GM12878 (cell line): ENCODE measurements at regions not wholly inside any gene's neighbourhood (a gene's known extent, or its start where the extent isn't known, plus 50 kb on each side); places are given as distances from the start of the nearest gene placed in this dataset.

Source experiments
- ATAC-seq: fragments of 200-7000 bp; cut with Tn5 transposase; 3 replicates; pipeline ENCODE4 v1.9.1; 2020; ENCODE audit warnings: mild to moderate bottlenecking, moderate library complexity
- BruUV-seq: library from RNA; stranded (reverse); fragments of 400-500 nt; replicated peaks from 2 replicates; lab custom pipeline; 2021; lab: Mats Ljungman, UMichigan
- CTCF ChIA-PET: fragments of 300-600 bp; sonication (Branson Sonifier 250); formaldehyde crosslinking; extraction: SDS; loops from one replicate; lab custom pipeline; 2021; ENCODE audit warnings: inconsistent platforms; lab: Yijun Ruan, JAX
- POLR2A ChIA-PET: fragments of 350-600 bp; formaldehyde crosslinking; extraction: SDS; loops from one replicate; lab custom pipeline; 2021; ENCODE audit warnings: inconsistent platforms; lab: Charles Lee
- RAD21 ChIA-PET: fragments of 300-600 bp; sonication (Branson Sonifier 250); formaldehyde crosslinking; loops from one replicate; lab custom pipeline; 2023; ENCODE audit warnings: antibody characterized with exemption; ENCODE audit not compliant: unreplicated experiment; lab: Charles Lee
- SMC1A ChIA-PET: fragments of 300-600 bp; sonication (Branson Sonifier 250); formaldehyde crosslinking; loops from one replicate; lab custom pipeline; 2023; ENCODE audit not compliant: unreplicated experiment, uncharacterized antibody; lab: Charles Lee
- DNase-seq: peaks from one replicate; pipeline ENCODE4 v3.0.0-alpha.2; 2011; ENCODE audit warnings: low read depth, low spot score
- FAIRE-seq: peaks from 3 replicates; lab custom pipeline; 2011; peaks lifted over from hg19 to GRCh38; lab: Jason Lieb, UNC
- H2AFZ ChIP-seq: 2 replicates; pipeline ENCODE4 v1.6.0; 2011; ENCODE audit warnings: low read depth, low read length, control low read depth; ENCODE audit not compliant: control insufficient read depth
- H3K27ac ChIP-seq: 2 replicates; pipeline ENCODE4 v1.5.1; 2011; ENCODE audit warnings: control low read depth; ENCODE audit not compliant: control insufficient read depth, insufficient read depth
- H3K27me3 ChIP-seq, 2 experiments: replicated peaks in 1 of 2; 2 replicates each; pipeline versions ENCODE4 v1.6.0 to v1.6.1; 2011; ENCODE audit warnings: low read length in 1 of 2; ENCODE audit not compliant: control insufficient read depth in 2 of 2, insufficient read depth in 2 of 2
- H3K36me3 ChIP-seq, 2 experiments: 2 replicates each; pipeline ENCODE4 v1.5.1; 2011; ENCODE audit warnings: low read length in 1 of 2; ENCODE audit not compliant: control insufficient read depth in 2 of 2, insufficient read depth in 2 of 2
- H3K4me1 ChIP-seq: 2 replicates; pipeline ENCODE4 v1.6.1; 2011; ENCODE audit warnings: mild to moderate bottlenecking, low read length, moderate library complexity, mixed read lengths; ENCODE audit not compliant: control insufficient read depth, insufficient read depth
- H3K4me2 ChIP-seq: 2 replicates; pipeline ENCODE4 v1.6.0; 2011; ENCODE audit warnings: control low read depth; ENCODE audit not compliant: control insufficient read depth, insufficient read depth
- H3K4me3 ChIP-seq: fragments of 200-600 bp; sonication (generic); 2 replicates; pipeline ENCODE4 v1.5.1; 2016
- H3K79me2 ChIP-seq: 2 replicates; pipeline ENCODE4 v1.6.0; 2011; ENCODE audit warnings: low read length; ENCODE audit not compliant: control insufficient read depth, insufficient read depth
- H3K9ac ChIP-seq: 2 replicates; pipeline ENCODE4 v1.8.0; 2011; ENCODE audit warnings: low read length, control low read depth, mixed read lengths; ENCODE audit not compliant: control insufficient read depth, insufficient read depth
- H3K9me3 ChIP-seq: replicated peaks from 3 replicates; pipeline ENCODE4 v1.5.1; 2011; ENCODE audit warnings: mild to moderate bottlenecking, low read length; ENCODE audit not compliant: control insufficient read depth, insufficient read depth
- H4K20me1 ChIP-seq: 2 replicates; pipeline ENCODE4 v1.6.0; 2011; ENCODE audit not compliant: control insufficient read depth, insufficient read depth
- ELK1 ChIP-seq: IDR thresholded peaks from 2 replicates; pipeline ENCODE4 v1.6.1; 2012; ENCODE audit warnings: low read depth, low read length, improper control_type of control experiment
- EP300 ChIP-seq, 2 experiments: fragments of 150-350 bp in 1 of 2; IDR thresholded peaks; 2 replicates each; pipeline ENCODE4 v1.6.1; 2011 to 2012; ENCODE audit warnings: low read depth in 2 of 2, low read length in 2 of 2, borderline replicate concordance in 1 of 2, improper control_type of control experiment in 1 of 2, inconsistent platforms in 1 of 2; ENCODE audit not compliant: control insufficient read depth in 1 of 2
- ETV6 ChIP-seq, 2 experiments: fragments of 450-650 bp in 1 of 2; IDR thresholded peaks in 1 of 2; conservative IDR thresholded peaks in 1 of 2; 2 replicates each; pipeline ENCODE4 v1.6.1; 2014; ENCODE audit warnings: antibody characterized with exemption in 1 of 2, borderline replicate concordance in 1 of 2, low read depth in 1 of 2, mild to moderate bottlenecking in 1 of 2, moderate library complexity in 1 of 2
- FOXM1 ChIP-seq: IDR thresholded peaks from 2 replicates; pipeline ENCODE4 v1.6.1; 2012; ENCODE audit warnings: low read depth, mild to moderate bottlenecking, inconsistent platforms, low read length, moderate library complexity
- IRF5 ChIP-seq: fragments of 450-650 bp; IDR thresholded peaks from 2 replicates; pipeline ENCODE4 v1.6.1; 2017; ENCODE audit warnings: borderline replicate concordance
- KAT2A ChIP-seq: conservative IDR thresholded peaks from 2 replicates; pipeline ENCODE4 v1.6.1; 2011; ENCODE audit warnings: low read depth, low read length; ENCODE audit not compliant: control insufficient read depth
- MEF2B ChIP-seq: fragments of 450-650 bp; IDR thresholded peaks from 2 replicates; pipeline ENCODE4 v1.6.1; 2018; ENCODE audit warnings: mild to moderate bottlenecking, moderate library complexity; ENCODE audit not compliant: partially characterized antibody, poor library complexity, severe bottlenecking
- SIX5 ChIP-seq: IDR thresholded peaks from 2 replicates; pipeline ENCODE4 v1.6.1; 2011; ENCODE audit warnings: mild to moderate bottlenecking, low read depth, low read length, moderate library complexity; ENCODE audit not compliant: severe bottlenecking
- SPI1 ChIP-seq: IDR thresholded peaks from 2 replicates; pipeline ENCODE4 v1.6.1; 2011; ENCODE audit warnings: low read depth, mild to moderate bottlenecking, low read length, moderate library complexity, borderline replicate concordance; ENCODE audit not compliant: insufficient read depth
- TCF3 ChIP-seq: IDR thresholded peaks from 2 replicates; pipeline ENCODE4 v1.6.1; 2012; ENCODE audit warnings: low read depth, mild to moderate bottlenecking, low read length, borderline replicate concordance; ENCODE audit not compliant: insufficient read depth
- YBX1 ChIP-seq: fragments of 450-650 bp; IDR thresholded peaks from 2 replicates; pipeline ENCODE4 v1.6.1; 2016; ENCODE audit warnings: antibody characterized with exemption
- ZBTB11 ChIP-seq: fragments of 450-650 bp; formaldehyde crosslinking; IDR thresholded peaks from 2 replicates; pipeline ENCODE4 v1.5.0; 2022; ENCODE audit warnings: mild to moderate bottlenecking, missing genetic modification characterization
- ZNF592 ChIP-seq: fragments of 450-650 bp; IDR thresholded peaks from 2 replicates; pipeline ENCODE4 v1.6.1; 2017; ENCODE audit warnings: mild to moderate bottlenecking, moderate library complexity
- ZSCAN29 ChIP-seq: fragments of 450-650 bp; IDR thresholded peaks from 2 replicates; pipeline ENCODE4 v1.6.1; 2017; ENCODE audit warnings: mild to moderate bottlenecking, moderate library complexity
- WGBS: methylation state at CpG from one replicate; pipeline ENCODE4 v1.1.6; 2016; ENCODE audit warnings: low lambda C conversion rate; ENCODE audit not compliant: insufficient replicate concordance, insufficient coverage; ENCODE audit errors: missing lambda C conversion rate; 5-methylcytosine and 5-hydroxymethylcytosine counted together
- in situ Hi-C: fragments of 300-500 bp; cut with MboI; formaldehyde crosslinking; loops from 9 replicates; pipeline ENCODE4 v1.14.3; 2018; ENCODE audit warnings: mixed read lengths
- intact Hi-C: fragments of 100-400 bp; cut with micrococcal nuclease; formaldehyde crosslinking; loops from one replicate; pipeline ENCODE4 v1.14.2; 2022; ENCODE audit not compliant: unreplicated experiment

- H3K4me1 ChIP-seq, result no peaks in the 10 kb centered on the region
- WGBS, result 0% methylated on average over 2 of the region's 2 CpGs
- no peaks in the 10 kb centered on the region for H3K9me3 ChIP-seq
- ChIA-PET POLR2A (no interaction called here), RAD21 (no interaction called here), CTCF (interaction anchor here (1.2 kb wide), 1 partner anchor 10 kb away, joined by 3 read pairs; no protein-coding TSS in a partner anchor), SMC1A (no interaction called here)
- no peak overlapping the region for H3K27ac ChIP-seq
- no peaks in the 10 kb centered on the region for H3K79me2 ChIP-seq
- no peak for FAIRE-seq
- in situ Hi-C loops, result no loop called here
- H3K4me2 ChIP-seq, result no peak overlapping the region
- H4K20me1 ChIP-seq, result no peaks in the 10 kb centered on the region
- BruUV-seq, result no TSS peak
- H3K27me3 ChIP-seq, result no peaks in the 10 kb centered on the region
- DNase-seq, result no peak
- no peak for ATAC-seq
- H3K9ac ChIP-seq, result no peak overlapping the region
- intact Hi-C loops, result no loop called here
- no peaks in the 10 kb centered on the region for H3K36me3 ChIP-seq
- H3K4me3 ChIP-seq, result no peak overlapping the region
- no peak overlapping the region for H2AFZ ChIP-seq
- TF ChIP-seq ZSCAN29 (no peak), ELK1 (no peak), FOXM1 (no peak), EP300 (IDR thresholded peaks at IDR 0.05; ENCODE audit: borderline replicate concordance in 1 of 2, control insufficient read depth in 1 of 2, low read depth in 2 of 2, low read length in 2 of 2) (no peak), SPI1 (no peak), YBX1 (no peak), KAT2A (no peak), ZNF592 (no peak), TCF3 (no peak), SIX5 (no peak), ZBTB11 (CRISPR knock-in tag) (no peak), IRF5 (no peak), MEF2B (no peak), ETV6 (conservative IDR thresholded peaks at IDR 0.05 in 1 of 2, IDR thresholded peaks at IDR 0.05 in 1 of 2; ENCODE audit: borderline replicate concordance in 1 of 2, low read depth in 1 of 2) (no peak)
These were observed 656.4 kb downstream of the MECOM start for GRCh38 chr3:169007145-169007544.
